Occipital lobe (tissue), 1 donor: ENCODE measurements at regions not wholly inside any gene's neighbourhood (a gene's known extent, or its start where the extent isn't known, plus 50 kb on each side); places are given as distances from the start of the nearest gene placed in this dataset.

Experiments
- DNase-seq: peaks from one replicate; lab custom pipeline; 2025; lab: John Stamatoyannopoulos, UW

- DNase-seq = no peak
Measured at GRCh38 chr11:32161293-32161692, 70.4 kb downstream of the RCN1 start.

DNA sequence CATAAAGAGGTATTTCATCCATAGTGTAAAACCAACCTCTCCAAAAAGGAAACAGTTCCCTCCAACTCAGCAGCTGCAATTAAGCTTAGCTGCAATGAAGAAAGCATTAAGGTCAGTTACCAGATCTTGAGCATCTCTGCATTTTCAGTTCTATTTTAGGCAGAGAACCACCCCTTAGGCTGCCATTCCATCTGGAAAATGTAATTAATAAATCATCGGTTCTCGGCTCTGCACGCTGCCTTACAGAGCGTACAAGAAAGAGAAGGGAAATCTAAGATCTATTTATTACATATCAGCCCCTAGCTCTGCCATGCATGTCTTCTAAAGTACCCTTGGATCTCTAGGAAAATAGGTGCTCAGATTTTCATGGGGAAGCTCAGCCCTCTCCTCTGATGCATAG is 71.5 kb downstream of the RCN1 start:
- DNase-seq = no peak

DNA sequence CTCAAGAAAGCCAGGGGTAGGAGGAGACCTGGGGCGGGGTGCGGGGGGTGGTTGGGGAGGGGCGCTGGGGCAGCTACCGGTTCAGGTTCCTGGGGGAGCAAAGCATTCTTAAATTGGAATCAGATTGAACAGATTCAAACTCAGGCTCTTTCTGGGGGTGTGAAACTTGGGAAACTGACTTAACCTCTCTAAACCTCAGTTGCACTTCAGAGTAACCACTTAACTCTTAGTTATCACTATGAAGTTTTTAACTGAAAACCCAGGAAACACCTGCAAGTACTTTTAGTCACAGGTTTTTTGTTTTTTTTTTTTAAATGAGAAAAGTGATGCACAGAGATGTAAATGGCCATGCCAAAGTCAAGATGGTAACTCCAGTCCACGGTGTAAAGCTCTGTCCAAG is 72.0 kb downstream of the RCN1 start:
- DNase-seq = no peak

DNA sequence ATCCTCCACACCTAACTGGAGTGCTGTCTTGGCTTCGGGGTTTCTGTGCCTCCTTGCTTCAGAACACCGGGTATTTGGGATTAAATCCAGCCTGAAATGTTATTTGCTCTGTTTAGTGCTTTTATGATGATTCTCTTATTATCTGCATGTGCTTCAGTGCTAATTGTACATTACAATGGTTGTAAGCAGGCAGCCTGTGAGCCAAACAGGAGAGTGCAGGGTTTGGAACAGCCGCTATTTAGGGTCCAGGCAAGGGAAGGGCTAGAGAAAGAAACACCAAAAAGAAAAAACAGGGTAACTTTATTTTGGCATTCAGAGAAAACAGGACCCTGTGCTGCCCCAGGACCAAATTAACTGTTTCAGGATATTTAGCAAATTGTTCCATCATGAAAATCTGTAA is 72.7 kb downstream of the RCN1 start:
- DNase-seq = no peak

DNA sequence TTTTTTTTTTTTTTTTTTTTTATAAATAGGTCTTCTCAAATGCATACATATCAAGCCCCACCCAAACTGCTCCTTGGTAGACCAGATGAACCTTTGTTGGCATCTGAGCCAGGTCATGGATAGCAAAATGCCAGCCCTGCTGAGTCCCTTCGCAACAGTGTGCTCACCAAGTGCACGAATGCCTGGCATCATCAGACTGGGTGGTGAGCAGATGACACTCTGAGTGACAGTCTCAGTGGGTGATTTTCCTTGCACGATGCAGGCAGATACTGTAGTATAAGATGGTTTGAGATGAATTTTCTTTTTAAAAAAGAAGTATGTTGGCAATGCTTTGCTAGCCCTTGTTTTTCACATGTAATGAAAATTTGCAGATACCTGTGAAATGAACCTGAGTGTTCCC is 74.0 kb downstream of the RCN1 start:
- no peak for DNase-seq

DNA sequence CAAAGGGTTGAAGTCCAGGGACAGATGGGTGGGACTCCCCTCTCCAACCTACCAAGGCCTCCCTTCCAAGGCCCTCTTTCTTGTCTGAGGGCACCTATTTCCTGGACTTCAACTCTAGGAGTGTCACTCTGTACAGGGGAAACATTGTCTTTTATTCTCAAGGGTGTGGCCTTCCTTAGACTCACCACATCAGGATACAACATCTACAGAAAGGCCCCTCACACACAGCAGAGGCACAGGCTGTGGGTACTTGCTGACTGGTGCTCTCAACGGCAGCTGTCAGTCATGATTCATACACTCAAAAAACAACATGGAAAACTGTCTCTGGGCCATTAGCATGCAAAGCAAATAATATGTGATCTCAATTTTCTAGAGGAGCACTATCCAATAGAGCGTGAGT is 78.0 kb downstream of the RCN1 start:
- no peak for DNase-seq

- no peak for DNase-seq
Measured at GRCh38 chr11:32171445-32171844, 80.6 kb downstream of the RCN1 start.

DNA sequence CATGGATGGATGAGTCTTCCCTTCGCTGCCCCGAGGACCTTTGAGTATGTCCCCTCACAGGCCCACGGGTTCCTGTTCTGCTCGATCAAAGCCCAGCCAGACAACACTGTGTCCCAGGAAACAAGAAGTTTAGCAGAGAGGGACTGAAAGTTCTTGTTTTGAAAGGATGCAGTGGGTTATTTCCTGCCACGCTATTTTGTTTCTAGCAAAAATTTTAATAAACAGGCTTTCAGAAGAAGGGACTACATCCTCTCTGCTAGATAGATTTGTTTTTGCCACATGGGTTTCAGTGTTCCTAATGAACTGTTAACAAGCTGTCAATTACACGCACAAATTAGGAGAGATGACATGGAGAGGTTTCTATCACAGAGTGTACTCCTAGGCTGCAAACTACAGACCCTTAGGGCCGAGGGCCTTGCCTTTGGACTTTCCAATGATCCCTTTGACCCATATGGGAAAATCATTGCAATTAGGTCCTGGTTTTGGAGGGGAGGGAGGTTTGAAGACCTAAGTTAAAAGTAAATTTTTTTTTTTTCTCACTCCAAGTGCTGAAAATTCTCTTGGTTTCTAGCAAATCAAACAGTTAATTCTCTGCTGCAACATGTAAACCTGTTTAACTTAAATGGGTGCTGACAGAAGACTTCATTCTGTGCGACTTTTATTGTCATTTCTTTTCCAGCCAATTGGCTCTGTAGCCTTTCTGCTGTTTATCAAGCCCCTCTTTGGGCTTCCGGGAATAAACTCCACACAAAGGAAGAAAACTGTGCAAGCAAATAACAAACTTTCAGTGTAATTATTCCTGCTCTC is 81.4 kb downstream of the RCN1 start:
- DNase-seq = no peak

DNA sequence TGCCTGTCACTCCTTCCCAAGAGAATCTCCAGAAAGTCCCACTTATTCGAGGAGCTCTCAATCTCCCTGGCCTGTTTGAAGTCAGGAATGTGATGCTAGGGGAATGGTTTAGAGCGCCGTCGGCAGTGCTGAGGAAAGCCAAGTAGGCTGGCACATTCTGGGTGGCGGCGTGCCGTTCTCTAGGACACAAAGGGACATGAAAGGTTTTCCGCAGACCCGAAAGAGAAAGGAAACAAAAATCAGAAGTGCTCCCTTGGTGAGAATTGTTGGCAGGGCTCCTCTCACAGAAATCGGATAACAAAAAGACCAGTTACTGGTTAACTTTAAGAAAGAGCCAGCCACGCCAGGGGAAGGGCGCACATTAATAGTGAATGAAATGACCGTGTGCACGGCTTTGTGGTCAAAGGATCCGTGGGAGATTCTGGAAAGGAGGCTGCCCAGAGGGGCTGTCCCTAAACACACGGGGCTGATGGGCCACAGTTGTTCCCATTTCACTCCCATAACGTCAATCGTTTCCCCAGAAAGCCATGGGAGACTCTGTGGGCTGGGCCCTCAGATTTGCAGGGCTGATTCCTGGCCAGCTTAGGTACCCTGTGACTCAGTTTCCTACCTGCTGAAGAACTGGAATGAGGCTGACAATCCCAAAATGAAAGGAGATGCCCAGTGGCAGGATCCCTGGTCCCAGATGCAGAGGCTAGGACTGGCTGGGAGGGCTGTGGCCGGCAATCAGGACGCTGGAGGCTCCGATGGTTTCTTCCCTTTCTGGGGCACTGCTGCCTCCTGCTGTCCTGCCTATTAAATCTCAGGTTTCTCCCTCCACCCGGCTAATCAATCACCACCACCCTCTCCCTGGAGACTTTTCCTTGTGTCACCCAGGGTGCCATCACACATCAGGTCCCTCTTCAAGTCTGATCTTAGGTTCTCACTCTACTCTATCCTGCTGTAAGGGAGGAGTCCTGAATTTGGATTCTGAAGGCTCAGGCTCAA is 82.3 kb downstream of the RCN1 start:
- DNase-seq = peak; percentile 31

DNA sequence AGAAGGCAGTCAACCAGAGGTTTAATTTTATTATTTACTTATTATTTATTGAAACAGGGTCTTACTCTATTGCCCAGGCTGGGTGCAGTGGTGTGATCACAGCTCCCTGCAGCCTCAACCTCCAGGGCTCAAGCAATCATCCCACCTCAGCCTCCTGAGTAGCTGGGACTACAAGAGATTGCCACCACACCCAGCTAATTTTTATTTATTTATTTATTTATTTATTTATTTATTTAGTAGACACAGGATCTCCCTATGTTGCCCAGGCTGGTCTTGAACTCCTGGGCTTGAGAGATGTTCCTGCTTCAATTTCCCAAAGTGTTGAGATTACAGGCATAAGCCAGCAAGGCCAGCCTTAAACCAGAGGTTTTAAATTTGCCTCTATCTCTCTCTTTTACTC is 83.1 kb downstream of the RCN1 start:
- no peak for DNase-seq

GRCh38 chr11:32176223-32176934 is 85.5 kb downstream of the RCN1 start:
- peak; percentile 73 for DNase-seq

DNA sequence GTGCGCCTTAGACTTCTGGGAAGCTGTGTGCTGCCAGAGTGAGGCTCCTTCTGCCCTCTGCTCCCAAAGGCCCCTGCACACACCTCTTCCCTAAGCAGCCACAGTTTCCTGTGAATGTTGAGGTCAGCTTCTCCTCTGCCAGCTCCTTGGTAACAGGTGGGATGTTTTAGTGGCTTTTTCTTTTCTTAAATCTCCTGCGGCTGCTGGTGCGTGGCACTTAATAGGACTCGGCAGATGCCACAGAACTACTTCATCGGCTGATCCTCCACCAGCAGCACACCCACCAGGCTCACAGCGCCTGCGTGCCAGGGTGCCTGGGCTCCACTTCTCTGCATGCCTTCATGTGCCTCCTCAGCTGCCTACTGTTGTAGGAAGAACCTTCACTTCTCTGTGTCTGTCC is 87.8 kb downstream of the RCN1 start:
- DNase-seq = no peak

DNA sequence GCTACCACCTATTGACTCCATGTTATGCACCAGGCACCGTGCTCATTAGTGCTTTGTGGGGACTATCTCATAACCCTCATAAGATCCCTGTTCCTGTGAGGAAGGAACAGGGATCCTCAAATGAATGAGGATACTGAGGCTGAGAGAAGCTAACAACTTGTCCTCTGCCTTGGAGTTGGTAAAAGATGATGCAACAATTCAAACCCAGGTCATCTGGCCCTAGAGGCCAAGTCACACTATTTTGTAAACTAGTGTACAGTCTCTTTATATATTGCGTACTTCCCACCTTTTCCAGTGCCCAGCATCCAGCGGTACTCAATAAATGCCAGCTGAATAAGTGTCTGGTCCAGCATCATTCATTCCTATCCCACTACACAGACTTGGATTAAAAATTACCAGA is 92.6 kb downstream of the RCN1 start:
- DNase-seq = no peak

DNA sequence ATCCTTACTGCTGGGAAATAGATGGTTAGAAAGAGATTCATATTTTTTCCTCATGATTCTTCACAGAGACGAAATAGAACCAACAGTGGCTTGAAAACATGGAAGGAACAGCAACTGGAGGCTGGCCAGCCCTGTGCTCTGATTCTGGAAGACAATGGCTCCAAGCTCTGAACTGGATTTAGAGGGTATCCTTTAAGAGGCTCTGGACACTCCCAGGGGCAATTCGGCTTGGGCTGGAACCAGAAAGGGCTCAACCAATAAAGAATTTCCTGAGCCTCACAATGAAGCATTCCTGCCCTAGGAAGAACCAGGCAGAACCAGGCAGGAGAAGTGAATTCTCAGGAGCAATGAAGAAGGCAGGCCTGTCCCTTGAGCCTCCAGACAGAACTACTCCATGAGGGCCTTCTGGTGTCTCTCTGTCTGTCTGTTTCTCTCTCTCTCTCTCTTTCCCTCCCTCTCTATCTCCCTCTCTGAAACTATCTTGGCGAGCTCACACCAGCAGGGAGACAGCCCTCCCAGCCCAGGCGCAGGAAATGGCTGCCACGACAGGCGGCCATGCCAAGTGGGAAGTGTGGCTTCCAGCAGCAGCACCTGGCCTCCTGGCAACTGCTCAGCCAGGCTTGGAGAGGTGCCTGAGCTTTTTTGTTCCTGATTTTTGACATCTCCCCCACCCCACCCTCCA is 93.3 kb downstream of the RCN1 start:
- no peak for DNase-seq

DNA sequence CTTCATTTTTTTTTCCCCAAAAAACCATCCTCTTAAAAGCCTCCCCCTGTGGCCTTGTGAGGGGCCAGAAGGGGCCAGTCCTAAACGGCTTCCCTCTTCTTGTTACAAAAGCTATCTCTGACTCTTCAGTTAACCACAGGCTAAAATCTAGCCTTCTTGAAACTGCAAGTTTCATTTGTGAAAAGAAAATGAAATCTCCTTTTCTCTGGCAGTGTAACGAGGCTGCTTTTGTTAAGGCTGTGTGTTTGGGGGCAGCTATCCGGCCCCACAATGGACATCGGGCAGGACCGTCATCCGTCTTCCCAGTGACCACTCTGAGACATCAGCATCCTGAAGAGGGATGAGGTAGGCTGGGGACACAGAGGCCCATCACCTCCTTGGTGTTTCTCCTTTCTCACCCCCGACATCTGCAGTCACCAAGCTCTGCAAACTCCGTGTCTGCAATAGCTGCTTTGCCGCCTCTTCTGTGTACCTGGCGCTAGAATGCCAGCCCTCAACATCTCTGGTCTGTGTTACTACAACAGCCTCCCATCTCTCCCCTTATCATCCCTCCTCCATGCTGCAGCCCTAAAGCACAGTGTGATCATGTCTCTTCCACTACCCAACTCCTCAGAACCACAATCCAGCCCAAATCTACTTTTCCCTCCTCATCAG is 94.0 kb downstream of the RCN1 start:
- DNase-seq = no peak

GRCh38 chr11:32186118-32186517 is 95.2 kb downstream of the RCN1 start:
- no peak for DNase-seq

- no peak for DNase-seq
Measured at GRCh38 chr11:32187111-32187510, 96.2 kb downstream of the RCN1 start.

DNA sequence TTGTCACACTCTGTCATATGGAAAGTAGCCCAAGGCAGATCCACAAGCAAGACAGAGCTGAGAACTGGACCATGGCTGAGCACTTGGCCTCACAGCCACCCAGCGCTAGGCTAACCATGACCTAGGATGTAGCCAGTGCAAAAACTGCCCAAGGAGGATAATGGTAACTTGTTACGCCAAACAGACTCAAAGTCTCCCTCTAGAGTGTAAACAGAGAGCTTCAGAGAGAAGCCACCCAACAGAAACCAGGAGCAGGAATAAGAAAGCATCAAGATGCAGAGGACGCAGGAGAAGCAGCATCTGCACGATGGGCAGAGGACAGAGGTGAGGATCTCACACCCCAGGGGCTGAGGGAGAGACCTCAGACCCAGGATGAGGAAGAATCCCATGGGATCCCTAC is 97.9 kb downstream of the RCN1 start:
- DNase-seq = no peak

DNA sequence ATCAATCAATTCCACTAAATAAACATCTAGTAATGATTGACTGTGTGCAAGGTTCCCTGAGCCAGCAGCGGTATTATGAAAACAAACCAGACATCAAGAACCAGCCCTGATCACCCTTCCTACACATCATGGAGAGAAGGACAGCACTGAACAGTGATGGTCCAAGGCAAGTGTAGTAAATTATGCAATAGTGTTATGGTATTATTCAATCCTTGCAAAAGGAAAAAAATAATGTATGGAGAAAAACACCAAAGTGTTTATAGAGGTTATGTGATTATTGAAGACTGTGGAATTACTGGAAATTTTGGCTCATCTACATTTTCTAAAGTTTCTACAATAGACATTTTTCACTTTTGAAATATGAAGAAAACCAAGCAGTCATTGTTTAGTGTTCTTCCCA is 105.3 kb downstream of the RCN1 start:
- DNase-seq = no peak

DNA sequence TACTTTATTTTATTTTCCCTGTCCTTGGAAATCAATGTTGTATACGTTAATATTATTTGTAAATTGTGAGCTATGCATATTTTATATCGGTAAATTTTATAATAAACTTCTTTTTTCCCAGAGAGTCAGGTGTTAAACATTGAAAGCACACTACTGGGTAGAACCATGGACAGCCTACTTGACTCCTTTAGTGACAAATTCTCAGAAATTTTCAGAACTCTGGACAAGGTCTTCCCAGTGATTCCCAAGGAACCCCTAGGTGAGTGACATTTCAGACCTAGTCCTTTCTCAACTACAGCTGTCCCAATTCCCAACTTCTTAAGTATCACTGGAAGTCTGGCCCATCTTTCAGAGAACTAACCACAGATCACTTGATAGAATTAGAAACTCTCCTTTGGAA is 107.2 kb downstream of the RCN1 start:
- DNase-seq = no peak
